ENCODE measurements at regions not wholly inside any gene's neighbourhood (a gene's known extent, or its start where the extent isn't known, plus 50 kb on each side); places are given as distances from the start of the nearest gene placed in this dataset.

DNA sequence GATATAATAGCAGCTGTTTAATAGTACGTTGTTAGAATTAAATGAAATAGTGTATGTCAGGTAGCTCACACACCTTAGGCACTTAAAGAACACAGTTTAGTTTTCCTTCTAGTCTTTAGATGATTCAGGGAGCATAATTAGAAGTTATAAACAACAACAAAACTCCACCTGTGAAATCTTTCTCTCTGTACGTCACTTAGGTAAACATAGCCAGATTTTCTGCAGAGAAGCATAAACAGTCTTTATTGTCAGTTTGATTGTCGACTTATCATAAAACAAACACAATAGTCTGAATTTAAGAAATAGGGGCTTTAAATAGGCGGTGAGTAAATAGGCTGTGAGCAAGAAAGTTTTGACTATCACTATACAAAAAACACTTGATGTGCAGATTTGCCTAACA is 84.6 kb upstream of the PKP2 start:
- H3F3A ChIP-seq (ENCODE audit: low read depth), result no peaks in the 10 kb centered on the region
- no peaks in the 10 kb centered on the region for H3K36me3 ChIP-seq (ENCODE audit: insufficient read depth, low read length)
- 0 out of 2 replicates have a peak, but pooled peaks cover 3% of the 10 kb centered on the region for H3K9me3 ChIP-seq (ENCODE audit: insufficient read depth, low read depth, low read length)
- H3K4me1 ChIP-seq (ENCODE audit: insufficient read depth, low read length, poor library complexity, severe bottlenecking), result no peaks in the 10 kb centered on the region
- H3K9ac ChIP-seq (ENCODE audit: low read depth, low read length, poor library complexity, severe bottlenecking), result no peak overlapping the region
- no peaks in the 10 kb centered on the region for H3K79me2 ChIP-seq (ENCODE audit: insufficient read depth, low read length)
- no peaks in the 10 kb centered on the region for H3K27me3 ChIP-seq (ENCODE audit: insufficient read depth, low read length, poor library complexity, severe bottlenecking)
- H3K4me2 ChIP-seq (ENCODE audit: low read depth, low read length, poor library complexity, severe bottlenecking), result no peak overlapping the region
- no peak overlapping the region for H3K4me3 ChIP-seq (ENCODE audit: low read length, poor library complexity, severe bottlenecking)
- no peaks in the 10 kb centered on the region for H3K9me2 ChIP-seq (replicated peaks; ENCODE audit: low read depth, low read length)
- H2AFZ ChIP-seq (ENCODE audit: low read length), result no peak overlapping the region
- TF ChIP-seq EZH2phosphoT487 (IDR thresholded peaks at IDR 0.05; ENCODE audit: borderline replicate concordance), result no peak
- TF ChIP-seq, protein P1, sequence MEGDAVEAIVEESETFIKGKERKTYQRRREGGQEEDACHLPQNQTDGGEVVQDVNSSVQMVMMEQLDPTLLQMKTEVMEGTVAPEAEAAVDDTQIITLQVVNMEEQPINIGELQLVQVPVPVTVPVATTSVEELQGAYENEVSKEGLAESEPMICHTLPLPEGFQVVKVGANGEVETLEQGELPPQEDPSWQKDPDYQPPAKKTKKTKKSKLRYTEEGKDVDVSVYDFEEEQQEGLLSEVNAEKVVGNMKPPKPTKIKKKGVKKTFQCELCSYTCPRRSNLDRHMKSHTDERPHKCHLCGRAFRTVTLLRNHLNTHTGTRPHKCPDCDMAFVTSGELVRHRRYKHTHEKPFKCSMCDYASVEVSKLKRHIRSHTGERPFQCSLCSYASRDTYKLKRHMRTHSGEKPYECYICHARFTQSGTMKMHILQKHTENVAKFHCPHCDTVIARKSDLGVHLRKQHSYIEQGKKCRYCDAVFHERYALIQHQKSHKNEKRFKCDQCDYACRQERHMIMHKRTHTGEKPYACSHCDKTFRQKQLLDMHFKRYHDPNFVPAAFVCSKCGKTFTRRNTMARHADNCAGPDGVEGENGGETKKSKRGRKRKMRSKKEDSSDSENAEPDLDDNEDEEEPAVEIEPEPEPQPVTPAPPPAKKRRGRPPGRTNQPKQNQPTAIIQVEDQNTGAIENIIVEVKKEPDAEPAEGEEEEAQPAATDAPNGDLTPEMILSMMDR (conservative IDR thresholded peaks at IDR 0.05; ENCODE audit: low read length), result no peak
- H4K20me1 ChIP-seq (ENCODE audit: insufficient read depth, low read length, poor library complexity, severe bottlenecking), result no peaks in the 10 kb centered on the region

DNA sequence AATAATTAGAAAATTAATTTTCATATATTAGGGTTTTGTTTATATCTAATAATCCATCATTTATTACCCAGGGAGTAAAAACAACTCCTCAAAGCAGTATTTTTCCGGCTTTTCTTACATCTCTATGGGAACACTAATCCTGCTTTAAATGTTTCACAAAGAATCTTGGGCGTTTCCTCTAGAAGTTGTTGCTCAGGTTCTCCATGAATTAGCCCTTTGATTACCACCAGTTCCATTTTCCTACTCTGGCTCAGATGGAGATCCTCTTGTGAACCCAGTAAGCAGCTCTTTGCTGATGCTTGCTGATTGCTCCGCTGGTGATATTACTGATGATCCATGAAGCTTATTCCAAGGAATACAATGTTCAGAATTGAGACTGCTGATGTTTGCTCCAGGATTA is 78.5 kb upstream of the PKP2 start:
- Histone ChIP-seq H3K79me2 (ENCODE audit: insufficient read depth, low read length) (no peaks in the 10 kb centered on the region), H4K20me1 (ENCODE audit: insufficient read depth, low read length, poor library complexity, severe bottlenecking) (no peaks in the 10 kb centered on the region), H3K27me3 (ENCODE audit: insufficient read depth, low read length, poor library complexity, severe bottlenecking) (no peaks in the 10 kb centered on the region)

DNA sequence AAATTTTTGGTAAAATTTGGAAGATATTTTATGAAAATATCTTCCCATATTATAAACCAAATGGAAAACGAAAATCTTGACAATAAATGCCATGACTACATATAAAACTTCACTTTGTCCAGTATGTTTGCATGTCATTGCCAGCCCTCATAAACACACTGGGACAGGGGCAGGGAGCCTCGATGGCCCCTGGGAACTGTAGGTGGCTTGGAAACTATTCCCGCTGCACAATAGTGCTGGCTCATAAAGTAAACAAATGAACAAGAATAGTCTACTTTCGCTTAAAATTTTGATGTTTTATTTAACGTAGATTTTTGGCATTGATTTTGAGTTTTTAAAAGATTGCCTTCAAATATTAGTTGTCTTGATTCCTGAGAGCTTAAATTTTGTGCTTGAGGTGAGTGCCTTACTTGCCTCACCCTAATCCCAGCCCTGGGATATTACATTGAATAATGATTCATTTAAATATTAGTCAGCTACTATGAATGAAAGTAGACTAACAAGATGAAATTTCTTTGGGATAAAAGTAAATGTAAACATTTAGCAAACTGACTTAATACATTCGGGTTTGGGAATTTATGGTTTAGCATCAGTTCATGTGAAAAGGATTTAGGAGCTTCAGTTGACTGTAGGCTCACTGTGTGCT is 74.0 kb upstream of the PKP2 start:
- Histone ChIP-seq H4K20me1 (ENCODE audit: insufficient read depth, low read length, poor library complexity, severe bottlenecking) (no peaks in the 10 kb centered on the region), H2AFZ (ENCODE audit: low read length) (no peak overlapping the region), H3K79me2 (ENCODE audit: insufficient read depth, low read length) (no peaks in the 10 kb centered on the region), H3K4me2 (ENCODE audit: low read depth, low read length, poor library complexity, severe bottlenecking) (no peak overlapping the region), H3K4me3 (ENCODE audit: low read length, poor library complexity, severe bottlenecking) (no peak overlapping the region), H3K4me1 (ENCODE audit: insufficient read depth, low read length, poor library complexity, severe bottlenecking) (no peaks in the 10 kb centered on the region), H3F3A (ENCODE audit: low read depth) (no peaks in the 10 kb centered on the region), H3K9me3 (ENCODE audit: insufficient read depth, low read depth, low read length) (no peaks in the 10 kb centered on the region), H3K36me3 (ENCODE audit: insufficient read depth, low read length) (no peaks in the 10 kb centered on the region), H3K27me3 (ENCODE audit: insufficient read depth, low read length, poor library complexity, severe bottlenecking) (no peaks in the 10 kb centered on the region), H3K9me2 (replicated peaks; ENCODE audit: low read depth, low read length) (no peaks in the 10 kb centered on the region), H3K9ac (ENCODE audit: low read depth, low read length, poor library complexity, severe bottlenecking) (no peak overlapping the region)
- TF ChIP-seq EZH2phosphoT487 (IDR thresholded peaks at IDR 0.05; ENCODE audit: borderline replicate concordance), result no peak
- TF ChIP-seq, protein P1 (conservative IDR thresholded peaks at IDR 0.05; ENCODE audit: low read length), result no peak

More for the DNA sequence above, 78.5 kb upstream of the PKP2 start:
- no peaks in the 10 kb centered on the region for H3K9me2 ChIP-seq (replicated peaks; ENCODE audit: low read depth, low read length)
- no peaks in the 10 kb centered on the region for H3K9me3 ChIP-seq (ENCODE audit: insufficient read depth, low read depth, low read length)
- H3K4me3 ChIP-seq (ENCODE audit: low read length, poor library complexity, severe bottlenecking), result no peak overlapping the region
- no peaks in the 10 kb centered on the region for H3K4me1 ChIP-seq (ENCODE audit: insufficient read depth, low read length, poor library complexity, severe bottlenecking)
- no peak overlapping the region for H2AFZ ChIP-seq (ENCODE audit: low read length)
- no peak overlapping the region for H3K9ac ChIP-seq (ENCODE audit: low read depth, low read length, poor library complexity, severe bottlenecking)
- no peaks in the 10 kb centered on the region for H3K36me3 ChIP-seq (ENCODE audit: insufficient read depth, low read length)
- no peaks in the 10 kb centered on the region for H3F3A ChIP-seq (ENCODE audit: low read depth)
- no peak for TF ChIP-seq EZH2phosphoT487 (IDR thresholded peaks at IDR 0.05; ENCODE audit: borderline replicate concordance)
- TF ChIP-seq, protein P1 (conservative IDR thresholded peaks at IDR 0.05; ENCODE audit: low read length), result no peak
- H3K4me2 ChIP-seq (ENCODE audit: low read depth, low read length, poor library complexity, severe bottlenecking), result no peak overlapping the region

Measured in Loucy (cell line).